ENCODE measurements at regions not wholly inside any gene's neighbourhood (a gene's known extent, or its start where the extent isn't known, plus 50 kb on each side); places are given as distances from the start of the nearest gene placed in this dataset.

- no peak for DNase-seq (ENCODE audit: low read depth)
- TF ChIP-seq CTCF (conservative IDR thresholded peaks at IDR 0.05; ENCODE audit: low read depth, low read length): no peak
- no peak overlapping the region for H3K4me3 ChIP-seq (ENCODE audit: low read length)
These were observed 160.9 kb upstream of the IVNS1ABP start for GRCh38 chr1:185477638-185478580.

GRCh38 chr1:185474440-185475149, 157.6 kb upstream of the IVNS1ABP start:
- no peak for TF ChIP-seq CTCF (conservative IDR thresholded peaks at IDR 0.05; ENCODE audit: low read depth, low read length)
- no peak overlapping the region for H3K4me3 ChIP-seq (ENCODE audit: low read length)
- DNase-seq (ENCODE audit: low read depth): no peak

- TF ChIP-seq CTCF (conservative IDR thresholded peaks at IDR 0.05; ENCODE audit: low read depth, low read length): no peak
- H3K4me3 ChIP-seq (ENCODE audit: low read length): no peak overlapping the region
- DNase-seq (ENCODE audit: low read depth): no peak
These were observed 156.1 kb upstream of the IVNS1ABP start for GRCh38 chr1:185473186-185473585.

GRCh38 chr1:185468626-185469025, 151.6 kb upstream of the IVNS1ABP start:
- TF ChIP-seq CTCF (conservative IDR thresholded peaks at IDR 0.05; ENCODE audit: low read depth, low read length): no peak
- no peak for DNase-seq (ENCODE audit: low read depth)
- H3K4me3 ChIP-seq (ENCODE audit: low read length): no peak overlapping the region

- no peak for DNase-seq (ENCODE audit: low read depth)
- no peak overlapping the region for H3K4me3 ChIP-seq (ENCODE audit: low read length)
- no peak for TF ChIP-seq CTCF (conservative IDR thresholded peaks at IDR 0.05; ENCODE audit: low read depth, low read length)
These were observed 150.1 kb upstream of the IVNS1ABP start for GRCh38 chr1:185467122-185467521.

GRCh38 chr1:185464777-185465176, 147.7 kb upstream of the IVNS1ABP start:
- no peak overlapping the region for H3K4me3 ChIP-seq (ENCODE audit: low read length)
- no peak for TF ChIP-seq CTCF (conservative IDR thresholded peaks at IDR 0.05; ENCODE audit: low read depth, low read length)
- DNase-seq (ENCODE audit: low read depth): no peak
